HG02852 (cell line): ENCODE measurements at regions not wholly inside any gene's neighbourhood (a gene's known extent, or its start where the extent isn't known, plus 50 kb on each side); places are given as distances from the start of the nearest gene placed in this dataset.
"Not testable (repeated sequence)": the region's sequence is repeated elsewhere in the genome, so short reads cannot be mapped to it uniquely, and the experiment has no call there.

Experiments used
- ATAC-seq: cut with Tn5 transposase; IDR thresholded peaks from one replicate; pipeline ENCODE4 v1.9.1; 2021; ENCODE audit warnings: mild to moderate bottlenecking, moderate library complexity; ENCODE audit not compliant: unreplicated experiment

DNA sequence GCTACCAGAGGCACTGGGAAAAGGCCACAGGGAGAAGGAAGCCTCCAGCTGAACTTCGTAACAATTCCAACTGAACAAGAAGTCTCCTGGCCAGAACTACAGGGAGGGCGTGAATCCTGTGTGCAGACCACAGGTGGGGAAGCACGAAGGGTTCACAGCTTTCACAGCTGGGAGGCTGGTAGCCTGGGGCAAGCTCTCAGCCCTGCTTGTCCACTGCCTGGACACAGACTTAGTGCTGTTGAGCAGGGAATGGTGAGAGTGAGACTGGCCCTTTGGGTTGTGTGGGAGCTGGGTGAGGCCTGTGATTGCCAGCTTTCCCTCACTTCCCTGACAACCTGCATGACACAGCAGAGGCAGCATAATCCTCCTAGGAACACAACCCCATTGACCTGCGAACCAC, 52.1 kb upstream of the TMEM45B start:
- ATAC-seq = not testable (repeated sequence)

GRCh38 chr11:129764204-129764603, 51.4 kb upstream of the TMEM45B start:
- not testable (repeated sequence) for ATAC-seq
